PC-3 (cell line): ENCODE measurements at regions not wholly inside any gene's neighbourhood (a gene's known extent, or its start where the extent isn't known, plus 50 kb on each side); places are given as distances from the start of the nearest gene placed in this dataset.

ENCODE experiments used
- CTCF ChIP-seq: fragments of 300-600 bp; sonication (generic); conservative IDR thresholded peaks from 2 replicates; pipeline ENCODE4 v1.5.1; 2017; ENCODE audit warnings: antibody characterized with exemption, low read depth, mild to moderate bottlenecking, low read length
- EZH2phosphoT487 ChIP-seq: fragments of 300-600 bp; sonication (generic); IDR thresholded peaks from 2 replicates; pipeline ENCODE4 v1.6.1; 2018; ENCODE audit warnings: mild to moderate bottlenecking, antibody characterized with exemption, low read length, borderline replicate concordance

GRCh38 chr2:187224989-187225388 lies 223.1 kb downstream of the CALCRL start:
- TF ChIP-seq CTCF (no peak), EZH2phosphoT487 (no peak)
